Neural cell (in vitro differentiated cells): ENCODE measurements at regions not wholly inside any gene's neighbourhood (a gene's known extent, or its start where the extent isn't known, plus 50 kb on each side); places are given as distances from the start of the nearest gene placed in this dataset.

Experiments used
- H2AFZ ChIP-seq: fragments of 200-600, 300-800 bp; sonication (generic), shearing (Covaris generic); 2 replicates; pipeline ENCODE4 v1.6.0; 2014; ENCODE audit warnings: low read depth, mild to moderate bottlenecking, antibody characterized with exemption, low read length, moderate library complexity
- H3F3A ChIP-seq: fragments of 200-600 bp; shearing (Covaris generic); 2 replicates; pipeline ENCODE4 v1.6.1; 2016; ENCODE audit warnings: mild to moderate bottlenecking, moderate library complexity, mixed read lengths, antibody characterized with exemption, low read length; ENCODE audit not compliant: insufficient read depth, poor library complexity, severe bottlenecking
- H3K27ac ChIP-seq: fragments of 200-600, 300-800 bp; sonication (generic), shearing (Covaris generic); 2 replicates; pipeline ENCODE4 v1.5.1; 2014; ENCODE audit warnings: mild to moderate bottlenecking, low read length, moderate library complexity
- H3K27me3 ChIP-seq: fragments of 300-800, 200-600 bp; sonication (generic), shearing (Covaris generic); 2 replicates; pipeline ENCODE4 v1.6.0; 2014; ENCODE audit warnings: mild to moderate bottlenecking, low read depth, low read length, moderate library complexity; ENCODE audit not compliant: insufficient read depth
- H3K36me3 ChIP-seq: fragments of 300-800, 200-600 bp; sonication (generic), shearing (Covaris generic); 2 replicates; pipeline ENCODE4 v1.5.1; 2014; ENCODE audit warnings: mild to moderate bottlenecking, antibody characterized with exemption, low read length, moderate library complexity; ENCODE audit not compliant: insufficient read depth
- H3K4me2 ChIP-seq: fragments of 300-800, 200-600 bp; sonication (generic), shearing (Covaris generic); 2 replicates; pipeline ENCODE4 v1.6.0; 2014; ENCODE audit warnings: mild to moderate bottlenecking, low read length
- H3K4me3 ChIP-seq: fragments of 300-800, 200-600 bp; sonication (generic), shearing (Covaris generic); 2 replicates; pipeline ENCODE4 v1.5.1; 2014; ENCODE audit warnings: mild to moderate bottlenecking, low read length, moderate library complexity
- H3K79me2 ChIP-seq: fragments of 200-600 bp; shearing (Covaris generic); replicated peaks from 2 replicates; pipeline ENCODE4 v1.6.0; 2014; ENCODE audit warnings: mild to moderate bottlenecking, low read length, moderate library complexity; ENCODE audit not compliant: insufficient read depth
- H3K9ac ChIP-seq: fragments of 300-800, 200-600 bp; sonication (generic), shearing (Covaris generic); 2 replicates; pipeline ENCODE4 v1.6.1; 2016; ENCODE audit warnings: mild to moderate bottlenecking, low read length, mixed read lengths
- H3K9me2 ChIP-seq: fragments of 200-600 bp; shearing (Covaris generic); 2 replicates; pipeline ENCODE4 v1.6.1; 2016; ENCODE audit warnings: mild to moderate bottlenecking, low read length, mixed read lengths; ENCODE audit not compliant: insufficient read depth
- H3K9me3 ChIP-seq: fragments of 200-600, 300-800 bp; sonication (generic), shearing (Covaris generic); 2 replicates; pipeline ENCODE4 v1.6.1; 2016; ENCODE audit warnings: mild to moderate bottlenecking, mixed run types, low read length, moderate library complexity, mixed read lengths
- H4K20me1 ChIP-seq: fragments of 200-600 bp; shearing (Covaris generic); 2 replicates; pipeline ENCODE4 v1.6.1; 2016; ENCODE audit warnings: mild to moderate bottlenecking, mixed run types; ENCODE audit not compliant: insufficient read depth
- EP300 ChIP-seq: fragments of 450-650 bp; conservative IDR thresholded peaks from 2 replicates; pipeline ENCODE4 v1.6.1; 2014; ENCODE audit warnings: antibody characterized with exemption, mild to moderate bottlenecking, moderate library complexity; ENCODE audit not compliant: poor library complexity, severe bottlenecking
- EZH2 ChIP-seq: fragments of 200-600, 300-800 bp; shearing (Covaris generic), sonication (generic); IDR thresholded peaks from 2 replicates; pipeline ENCODE4 v1.6.1; 2014; ENCODE audit warnings: antibody characterized with exemption, low read length, borderline replicate concordance, mild to moderate bottlenecking; ENCODE audit not compliant: insufficient read depth, poor library complexity, severe bottlenecking
- MXI1 ChIP-seq: fragments of 450-650 bp; conservative IDR thresholded peaks from 2 replicates; pipeline ENCODE4 v1.6.1; 2014; ENCODE audit warnings: antibody characterized with exemption, mild to moderate bottlenecking; ENCODE audit not compliant: poor library complexity, severe bottlenecking
- POLR2AphosphoS5 ChIP-seq: IDR thresholded peaks from 2 replicates; pipeline ENCODE4 v1.6.1; 2012
- RAD21 ChIP-seq: fragments of 450-650 bp; conservative IDR thresholded peaks from 2 replicates; pipeline ENCODE4 v1.6.1; 2014; ENCODE audit warnings: antibody characterized with exemption, mild to moderate bottlenecking, moderate library complexity
- REST ChIP-seq: IDR thresholded peaks from 2 replicates; pipeline ENCODE4 v1.6.1; 2012; ENCODE audit warnings: borderline replicate concordance
- SMC3 ChIP-seq: fragments of 450-650 bp; conservative IDR thresholded peaks from 2 replicates; pipeline ENCODE4 v1.6.1; 2014; ENCODE audit warnings: antibody characterized with exemption, mild to moderate bottlenecking, moderate library complexity; ENCODE audit not compliant: poor library complexity
- TAF1 ChIP-seq: IDR thresholded peaks from 2 replicates; pipeline ENCODE4 v1.6.1; 2012; ENCODE audit warnings: low read depth
- TF ChIP-seq, protein P1 (sequence below): fragments of 450-650 bp; IDR thresholded peaks from 2 replicates; pipeline ENCODE4 v1.5.1; 2014; ENCODE audit warnings: antibody characterized with exemption, mild to moderate bottlenecking, moderate library complexity; ENCODE audit not compliant: poor library complexity, severe bottlenecking

DNA sequence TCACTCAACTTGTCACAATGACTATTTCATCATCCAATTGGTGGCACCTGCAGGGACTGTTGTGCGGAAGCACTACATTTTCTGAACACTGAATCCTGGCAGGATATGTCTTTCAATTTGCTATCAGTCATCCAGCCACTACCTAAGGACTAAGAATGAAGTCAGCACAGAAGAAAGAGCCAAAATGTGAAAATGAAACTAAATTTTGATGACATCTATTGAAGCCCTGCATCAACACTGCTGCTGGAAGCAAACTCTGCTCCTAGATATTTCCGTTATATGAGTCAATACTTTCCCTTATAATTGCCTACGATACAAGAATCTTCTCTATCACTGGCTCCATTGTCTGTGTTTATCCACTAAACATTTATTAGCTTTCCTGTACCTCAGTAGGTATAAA lies 917.9 kb downstream of the RAPGEF2 start:
- Histone ChIP-seq H3K4me3 (no peak overlapping the region), H3K4me2 (no peak overlapping the region), H3K9ac (no peak overlapping the region), H3F3A (no peaks in the 10 kb centered on the region), H3K36me3 (no peaks in the 10 kb centered on the region), H4K20me1 (no peaks in the 10 kb centered on the region), H3K27me3 (no peaks in the 10 kb centered on the region), H3K27ac (no peak overlapping the region), H3K9me2 (no peaks in the 10 kb centered on the region), H3K9me3 (no peaks in the 10 kb centered on the region), H3K79me2 (no peaks in the 10 kb centered on the region), H2AFZ (no peak overlapping the region)
- TF ChIP-seq SMC3, result no peak

GRCh38 chr4:160021870-160022269 lies 919.0 kb downstream of the RAPGEF2 start:
- no peaks in the 10 kb centered on the region for H3K9me3 ChIP-seq
- no peaks in the 10 kb centered on the region for H3K9me2 ChIP-seq
- H2AFZ ChIP-seq, result no peak overlapping the region
- no peaks in the 10 kb centered on the region for H3K79me2 ChIP-seq
- no peak for TF ChIP-seq EP300
- no peak for TF ChIP-seq SMC3
- no peak for TF ChIP-seq RAD21
- no peak for TF ChIP-seq POLR2AphosphoS5
- TF ChIP-seq EZH2, result no peak
- TF ChIP-seq, protein P1, sequence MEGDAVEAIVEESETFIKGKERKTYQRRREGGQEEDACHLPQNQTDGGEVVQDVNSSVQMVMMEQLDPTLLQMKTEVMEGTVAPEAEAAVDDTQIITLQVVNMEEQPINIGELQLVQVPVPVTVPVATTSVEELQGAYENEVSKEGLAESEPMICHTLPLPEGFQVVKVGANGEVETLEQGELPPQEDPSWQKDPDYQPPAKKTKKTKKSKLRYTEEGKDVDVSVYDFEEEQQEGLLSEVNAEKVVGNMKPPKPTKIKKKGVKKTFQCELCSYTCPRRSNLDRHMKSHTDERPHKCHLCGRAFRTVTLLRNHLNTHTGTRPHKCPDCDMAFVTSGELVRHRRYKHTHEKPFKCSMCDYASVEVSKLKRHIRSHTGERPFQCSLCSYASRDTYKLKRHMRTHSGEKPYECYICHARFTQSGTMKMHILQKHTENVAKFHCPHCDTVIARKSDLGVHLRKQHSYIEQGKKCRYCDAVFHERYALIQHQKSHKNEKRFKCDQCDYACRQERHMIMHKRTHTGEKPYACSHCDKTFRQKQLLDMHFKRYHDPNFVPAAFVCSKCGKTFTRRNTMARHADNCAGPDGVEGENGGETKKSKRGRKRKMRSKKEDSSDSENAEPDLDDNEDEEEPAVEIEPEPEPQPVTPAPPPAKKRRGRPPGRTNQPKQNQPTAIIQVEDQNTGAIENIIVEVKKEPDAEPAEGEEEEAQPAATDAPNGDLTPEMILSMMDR, result no peak
- TF ChIP-seq MXI1, result no peak
- no peak for TF ChIP-seq TAF1
- TF ChIP-seq REST, result no peak
- no peaks in the 10 kb centered on the region for H3K27me3 ChIP-seq
- no peak overlapping the region for H3K9ac ChIP-seq
- H3F3A ChIP-seq, result no peaks in the 10 kb centered on the region
- no peak overlapping the region for H3K4me2 ChIP-seq
- H3K4me3 ChIP-seq, result no peak overlapping the region
- H3K27ac ChIP-seq, result no peak overlapping the region
- no peaks in the 10 kb centered on the region for H3K36me3 ChIP-seq
- H4K20me1 ChIP-seq, result no peaks in the 10 kb centered on the region

GRCh38 chr4:160026721-160027120 lies 923.8 kb downstream of the RAPGEF2 start:
- Histone ChIP-seq H3K9me2 (no peaks in the 10 kb centered on the region), H3K9me3 (no peaks in the 10 kb centered on the region), H3K27me3 (no peaks in the 10 kb centered on the region), H3K9ac (no peak overlapping the region), H3K4me3 (no peak overlapping the region), H2AFZ (no peak overlapping the region), H3K36me3 (no peaks in the 10 kb centered on the region), H3K4me2 (no peak overlapping the region), H3K27ac (no peak overlapping the region), H3K79me2 (no peaks in the 10 kb centered on the region), H3F3A (no peaks in the 10 kb centered on the region), H4K20me1 (no peaks in the 10 kb centered on the region)
- TF ChIP-seq POLR2AphosphoS5 (no peak), TAF1 (no peak), REST (no peak), SMC3 (no peak), MXI1 (no peak), EZH2 (no peak), EP300 (no peak), RAD21 (no peak)
- TF ChIP-seq, protein P1, result no peak
